ENCODE measurements at regions not wholly inside any gene's neighbourhood (a gene's known extent, or its start where the extent isn't known, plus 50 kb on each side); places are given as distances from the start of the nearest gene placed in this dataset.

GRCh38 chr12:14126692-14127091, 145.3 kb upstream of the GRIN2B start:
- TF ChIP-seq ATF3 (CRISPR knock-in tag; IDR thresholded peaks at IDR 0.05) (no peak), BCL3 (CRISPR knock-in tag; IDR thresholded peaks at IDR 0.05) (no peak), CTCF (CRISPR knock-in tag; IDR thresholded peaks at IDR 0.05) (no peak), AGO2 (optimal IDR thresholded peaks at IDR 0.05; ENCODE audit: low read depth, low read length) (no peak), ZBTB46 (CRISPR knock-in tag; IDR thresholded peaks at IDR 0.05; ENCODE audit: borderline replicate concordance) (no peak), PHF20 (CRISPR knock-in tag; IDR thresholded peaks at IDR 0.05) (no peak), ZBTB2 (CRISPR knock-in tag; IDR thresholded peaks at IDR 0.05; ENCODE audit: low read depth) (no peak), ATF2 (CRISPR knock-in tag; IDR thresholded peaks at IDR 0.05) (no peak), ELF3 (CRISPR knock-in tag; IDR thresholded peaks at IDR 0.05) (no peak), SP140L (CRISPR knock-in tag; IDR thresholded peaks at IDR 0.05; ENCODE audit: borderline replicate concordance) (no peak), MYC (CRISPR knock-in tag; IDR thresholded peaks at IDR 0.05; ENCODE audit: borderline replicate concordance) (no peak)

All from HepG2 (cell line).